ENCODE measurements at regions not wholly inside any gene's neighbourhood (a gene's known extent, or its start where the extent isn't known, plus 50 kb on each side); places are given as distances from the start of the nearest gene placed in this dataset.

DNA sequence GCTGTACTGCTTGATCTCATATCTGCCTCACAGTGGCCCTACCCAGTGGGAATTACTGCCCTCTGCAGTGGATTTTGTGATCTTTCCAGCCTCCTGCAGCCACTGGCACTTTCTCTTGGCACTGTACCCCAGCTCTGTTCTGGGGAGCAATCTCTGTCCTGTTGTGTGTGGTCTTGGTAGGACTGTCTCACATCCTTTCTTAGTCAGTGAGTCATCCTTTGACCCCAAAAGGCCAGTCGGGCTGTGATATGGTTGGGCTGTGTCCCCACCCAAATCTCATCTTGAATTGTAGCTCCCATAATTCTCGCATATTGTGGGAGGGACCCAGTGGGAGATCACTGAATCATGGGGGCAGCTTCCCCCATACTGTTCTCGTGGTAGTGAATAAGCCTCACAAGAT is 133.3 kb upstream of the TPM1 start:
- no peaks in the 10 kb centered on the region for H3K9me3 Mint-ChIP-seq
- no peak overlapping the region for H3K4me3 Mint-ChIP-seq
- H3K4me1 Mint-ChIP-seq (ENCODE audit: low read depth), result no peaks in the 10 kb centered on the region
- H3K27ac Mint-ChIP-seq, result no peak overlapping the region
- no peak for DNase-seq
- no peaks in the 10 kb centered on the region for H3K27me3 Mint-ChIP-seq
- H3K36me3 Mint-ChIP-seq (ENCODE audit: low read depth), result no peaks in the 10 kb centered on the region

DNA sequence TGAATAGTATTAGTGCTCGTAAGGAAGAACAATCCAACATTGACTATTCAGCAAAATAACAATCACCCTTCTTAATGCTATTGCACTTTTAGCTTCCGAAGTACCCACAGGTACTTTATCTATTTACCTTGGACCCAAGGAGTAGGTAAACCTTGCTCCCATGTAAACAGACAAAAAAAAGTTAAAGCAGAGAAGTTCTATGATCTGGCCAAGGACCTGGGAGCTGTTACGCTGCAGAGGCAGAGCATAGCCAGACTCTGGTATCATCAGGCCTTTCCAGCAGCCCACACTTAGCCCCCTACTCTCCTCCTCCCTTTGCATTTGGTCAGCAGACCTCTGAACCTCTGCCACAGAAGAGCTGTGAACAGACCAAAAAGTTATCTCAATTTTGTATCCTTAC is 130.3 kb upstream of the TPM1 start:
- H3K27ac Mint-ChIP-seq, result no peak overlapping the region
- DNase-seq, result no peak
- no peaks in the 10 kb centered on the region for H3K4me1 Mint-ChIP-seq (ENCODE audit: low read depth)
- H3K36me3 Mint-ChIP-seq (ENCODE audit: low read depth), result no peaks in the 10 kb centered on the region
- peaks cover 12% of the 10 kb centered on the region for H3K27me3 Mint-ChIP-seq
- no peaks in the 10 kb centered on the region for H3K9me3 Mint-ChIP-seq
- H3K4me3 Mint-ChIP-seq, result no peak overlapping the region

DNA sequence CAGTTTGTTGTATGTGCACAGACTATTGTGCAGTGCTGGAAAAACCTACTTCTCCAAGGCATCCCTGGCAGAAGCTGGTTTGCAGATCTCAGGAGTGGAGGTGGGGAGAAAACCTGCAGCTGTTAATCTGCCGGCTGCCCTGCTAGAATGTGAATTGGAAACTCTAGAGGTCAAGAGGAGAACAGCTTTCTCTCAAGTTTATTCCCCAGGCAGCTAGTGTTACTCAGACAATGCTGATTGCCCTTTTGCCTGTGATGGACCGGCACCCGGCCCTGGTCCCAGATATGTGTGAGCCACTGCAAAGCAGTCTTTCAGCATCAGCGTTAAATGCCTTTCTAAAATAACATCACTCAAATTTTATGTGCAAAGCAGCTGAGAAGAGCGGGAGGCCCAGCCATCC is 129.7 kb upstream of the TPM1 start:
- Mint-ChIP-seq H3K4me3 (no peak overlapping the region), H3K27me3 (peaks cover 12% of the 10 kb centered on the region), H3K4me1 (ENCODE audit: low read depth) (no peaks in the 10 kb centered on the region), H3K36me3 (ENCODE audit: low read depth) (no peaks in the 10 kb centered on the region), H3K9me3 (no peaks in the 10 kb centered on the region), H3K27ac (no peak overlapping the region)
- no peak for DNase-seq

DNA sequence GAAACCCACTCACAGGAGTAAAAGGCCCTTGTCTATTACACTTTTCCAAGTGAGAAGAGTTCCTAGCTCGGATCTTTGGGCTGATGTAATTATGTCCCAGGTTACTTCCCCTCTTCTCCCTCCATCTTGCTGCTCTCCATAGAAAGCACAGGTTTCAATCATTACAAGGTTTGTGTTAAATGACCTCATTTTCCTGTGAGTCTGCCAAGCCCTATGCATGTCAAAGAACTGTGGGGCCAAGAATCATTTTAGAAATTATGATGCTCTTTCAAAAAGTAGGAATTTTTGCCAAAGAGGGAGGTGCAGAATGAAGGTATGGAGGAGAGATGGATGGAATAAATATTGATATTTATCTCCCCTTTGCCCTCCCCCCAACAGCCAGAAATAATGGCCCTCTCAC is 129.3 kb upstream of the TPM1 start:
- H3K4me1 Mint-ChIP-seq (ENCODE audit: low read depth), result no peaks in the 10 kb centered on the region
- no peak for DNase-seq
- peaks cover 12% of the 10 kb centered on the region for H3K27me3 Mint-ChIP-seq
- H3K4me3 Mint-ChIP-seq, result no peak overlapping the region
- no peaks in the 10 kb centered on the region for H3K9me3 Mint-ChIP-seq
- no peak overlapping the region for H3K27ac Mint-ChIP-seq
- H3K36me3 Mint-ChIP-seq (ENCODE audit: low read depth), result no peaks in the 10 kb centered on the region

DNA sequence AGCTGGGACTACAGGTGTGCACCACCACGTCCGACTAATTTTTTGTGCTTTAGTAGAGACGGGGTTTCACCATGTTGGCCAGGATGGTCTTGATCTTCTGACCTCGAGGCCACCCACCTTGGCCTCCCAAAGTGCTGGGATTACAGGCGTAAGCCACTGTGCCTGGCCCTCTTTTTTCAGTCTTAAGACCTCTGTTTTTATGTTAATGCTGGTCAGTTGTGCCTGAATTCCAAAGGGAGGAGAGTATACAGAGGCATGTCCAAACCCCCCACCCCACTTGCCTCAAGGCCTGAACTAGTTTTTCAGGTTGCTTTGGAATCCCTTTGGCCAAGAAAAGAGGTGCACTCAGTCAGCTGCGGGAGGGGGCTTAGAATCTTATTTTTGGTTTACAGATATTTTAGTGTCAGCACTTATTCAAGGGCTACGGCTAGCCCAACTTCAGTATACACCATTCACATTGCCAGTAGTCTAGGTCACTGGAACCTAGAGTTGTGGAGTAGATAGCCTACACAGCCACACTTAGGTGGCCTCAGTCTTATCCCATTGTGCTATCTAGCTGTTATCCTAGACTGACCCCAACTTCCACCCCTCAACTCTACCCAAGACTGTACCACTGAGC is 128.0 kb upstream of the TPM1 start:
- no peak overlapping the region for H3K27ac Mint-ChIP-seq
- H3K27me3 Mint-ChIP-seq, result peaks cover 12% of the 10 kb centered on the region
- no peak overlapping the region for H3K4me3 Mint-ChIP-seq
- H3K4me1 Mint-ChIP-seq (ENCODE audit: low read depth), result no peaks in the 10 kb centered on the region
- H3K9me3 Mint-ChIP-seq, result no peaks in the 10 kb centered on the region
- no peaks in the 10 kb centered on the region for H3K36me3 Mint-ChIP-seq (ENCODE audit: low read depth)
- DNase-seq, result no peak

DNA sequence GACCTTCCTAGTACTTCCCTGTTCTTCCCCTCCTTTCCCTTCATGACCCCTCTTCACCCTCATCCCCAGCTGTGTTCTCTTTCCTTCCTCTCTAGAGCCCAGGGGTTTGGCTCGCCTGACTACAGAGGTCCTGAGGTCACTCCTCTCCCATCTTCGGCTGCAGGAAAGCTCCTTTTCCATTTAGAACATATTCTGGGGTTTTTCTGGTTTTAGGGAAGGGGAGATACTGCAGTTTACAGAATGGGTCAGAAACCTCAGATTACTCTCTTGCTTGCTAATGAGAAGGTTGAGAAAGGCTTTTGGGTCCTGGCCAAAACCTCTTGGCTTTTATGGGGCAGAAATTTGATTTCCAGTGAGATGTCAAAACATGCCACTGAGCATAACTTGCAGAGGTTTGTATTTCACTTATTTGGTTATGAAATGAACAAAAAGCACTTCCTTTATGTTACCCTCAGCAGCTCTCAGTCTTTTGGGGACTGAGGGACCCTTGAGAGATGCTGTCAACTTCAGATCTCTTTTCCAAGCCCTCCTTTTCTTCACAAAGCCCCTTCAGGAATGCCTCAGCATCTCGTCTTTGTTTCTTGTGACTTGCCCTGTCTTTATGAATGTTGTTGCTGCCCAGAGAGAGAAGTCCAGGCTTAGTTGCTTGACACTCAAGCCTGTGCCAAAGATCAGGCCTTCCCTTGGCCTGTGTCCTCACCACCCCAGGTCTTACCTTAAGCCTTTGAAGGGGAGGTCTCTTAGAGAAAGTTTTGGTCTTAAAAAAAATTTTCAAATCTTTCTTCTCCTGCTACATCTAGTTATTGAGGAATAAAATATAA is 121.7 kb upstream of the TPM1 start:
- Mint-ChIP-seq H3K27me3 (peaks cover 10% of the 10 kb centered on the region), H3K4me3 (no peak overlapping the region), H3K36me3 (ENCODE audit: low read depth) (no peaks in the 10 kb centered on the region), H3K27ac (no peak overlapping the region), H3K9me3 (no peaks in the 10 kb centered on the region), H3K4me1 (ENCODE audit: low read depth) (no peaks in the 10 kb centered on the region)
- no peak for DNase-seq

DNA sequence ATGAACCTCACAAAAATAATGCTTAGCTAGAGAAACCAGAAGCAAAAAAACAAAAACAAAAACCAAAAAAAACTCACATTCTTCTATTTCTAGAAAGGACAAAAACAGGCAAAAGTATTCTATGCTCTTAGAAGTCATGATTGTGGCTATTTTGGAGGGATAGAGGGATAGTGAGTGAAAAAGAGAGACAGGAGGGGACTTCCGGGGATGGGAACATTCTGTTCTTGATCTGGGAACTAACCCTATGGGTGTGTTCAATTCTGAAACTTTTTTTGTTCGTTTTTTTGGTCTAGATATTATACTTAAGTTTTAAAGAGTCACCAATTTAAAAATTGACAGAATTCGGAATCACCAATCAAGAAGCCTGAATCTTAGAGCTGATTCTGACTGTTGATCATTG is 120.0 kb upstream of the TPM1 start:
- Mint-ChIP-seq H3K9me3 (no peaks in the 10 kb centered on the region), H3K27me3 (peaks cover 5% of the 10 kb centered on the region), H3K4me3 (no peak overlapping the region), H3K4me1 (ENCODE audit: low read depth) (no peaks in the 10 kb centered on the region), H3K27ac (no peak overlapping the region), H3K36me3 (ENCODE audit: low read depth) (no peaks in the 10 kb centered on the region)
- DNase-seq, result no peak

DNA sequence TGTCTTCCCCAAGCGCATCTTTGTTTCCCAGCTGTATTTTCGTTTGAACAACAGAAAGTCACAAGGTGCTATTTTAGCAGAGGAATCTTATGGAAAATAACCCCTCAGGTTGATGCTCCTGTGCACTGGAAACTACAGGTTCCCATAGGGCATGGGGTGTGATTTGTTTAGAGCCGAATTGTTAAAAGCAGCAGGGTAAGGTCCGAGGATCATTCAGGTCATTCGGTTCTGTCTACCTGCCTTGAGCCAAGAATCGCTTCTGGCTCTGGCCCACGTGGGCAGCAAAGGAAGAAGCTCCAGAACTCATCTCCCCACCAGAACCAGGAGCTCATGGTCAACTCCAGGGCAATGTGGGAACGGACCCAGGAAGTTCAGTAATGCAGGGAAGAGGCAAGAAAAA is 116.7 kb upstream of the TPM1 start:
- H3K36me3 Mint-ChIP-seq (ENCODE audit: low read depth), result no peaks in the 10 kb centered on the region
- H3K27me3 Mint-ChIP-seq, result peaks cover 10% of the 10 kb centered on the region
- H3K4me3 Mint-ChIP-seq, result no peak overlapping the region
- no peak overlapping the region for H3K27ac Mint-ChIP-seq
- DNase-seq, result no peak
- H3K9me3 Mint-ChIP-seq, result no peaks in the 10 kb centered on the region
- no peaks in the 10 kb centered on the region for H3K4me1 Mint-ChIP-seq (ENCODE audit: low read depth)

DNA sequence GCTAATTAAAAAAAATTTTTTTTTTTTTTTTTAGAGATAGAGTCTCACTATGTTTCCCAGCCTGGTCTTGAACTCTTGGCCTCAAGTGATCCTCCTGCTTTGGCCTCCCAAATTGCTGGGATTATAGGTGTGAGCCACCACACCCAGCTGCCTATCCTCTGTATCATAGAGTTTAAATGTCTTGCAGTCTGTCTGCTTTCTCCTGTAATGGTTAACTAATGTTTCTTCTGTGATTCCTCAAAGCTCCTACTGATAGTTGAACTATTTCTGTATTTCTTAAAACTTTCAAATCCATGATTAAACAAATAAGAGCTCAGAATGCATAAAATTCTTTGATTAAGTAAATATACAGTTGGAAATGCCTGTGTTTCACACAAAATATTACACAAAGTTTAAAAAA is 115.4 kb upstream of the TPM1 start:
- no peak for DNase-seq
- H3K4me1 Mint-ChIP-seq (ENCODE audit: low read depth), result no peaks in the 10 kb centered on the region
- H3K27me3 Mint-ChIP-seq, result peaks cover 16% of the 10 kb centered on the region
- H3K27ac Mint-ChIP-seq, result no peak overlapping the region
- no peak overlapping the region for H3K4me3 Mint-ChIP-seq
- H3K9me3 Mint-ChIP-seq, result no peaks in the 10 kb centered on the region
- no peaks in the 10 kb centered on the region for H3K36me3 Mint-ChIP-seq (ENCODE audit: low read depth)

DNA sequence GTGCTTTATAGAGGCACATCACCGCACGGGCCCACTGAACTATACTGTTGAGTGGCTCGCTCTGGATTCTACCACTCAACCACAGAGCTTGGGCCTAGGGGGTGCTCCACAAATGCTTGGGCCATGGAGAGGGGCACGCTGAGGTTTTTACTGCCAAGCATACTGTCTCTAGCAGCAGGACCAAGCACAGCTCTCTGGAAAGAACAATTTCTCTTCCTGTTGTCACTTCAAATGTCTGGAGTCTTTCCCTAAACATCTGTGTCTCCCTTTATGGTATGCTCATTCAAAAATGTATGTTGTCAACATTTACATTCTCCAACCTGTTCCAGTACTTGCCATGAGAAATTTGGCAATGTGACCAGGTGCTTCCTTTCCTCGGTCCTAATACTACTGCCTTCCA is 114.7 kb upstream of the TPM1 start:
- Mint-ChIP-seq H3K36me3 (ENCODE audit: low read depth) (no peaks in the 10 kb centered on the region), H3K9me3 (no peaks in the 10 kb centered on the region), H3K27me3 (peaks cover 23% of the 10 kb centered on the region), H3K4me3 (no peak overlapping the region), H3K27ac (no peak overlapping the region), H3K4me1 (ENCODE audit: low read depth) (no peaks in the 10 kb centered on the region)
- DNase-seq, result no peak

DNA sequence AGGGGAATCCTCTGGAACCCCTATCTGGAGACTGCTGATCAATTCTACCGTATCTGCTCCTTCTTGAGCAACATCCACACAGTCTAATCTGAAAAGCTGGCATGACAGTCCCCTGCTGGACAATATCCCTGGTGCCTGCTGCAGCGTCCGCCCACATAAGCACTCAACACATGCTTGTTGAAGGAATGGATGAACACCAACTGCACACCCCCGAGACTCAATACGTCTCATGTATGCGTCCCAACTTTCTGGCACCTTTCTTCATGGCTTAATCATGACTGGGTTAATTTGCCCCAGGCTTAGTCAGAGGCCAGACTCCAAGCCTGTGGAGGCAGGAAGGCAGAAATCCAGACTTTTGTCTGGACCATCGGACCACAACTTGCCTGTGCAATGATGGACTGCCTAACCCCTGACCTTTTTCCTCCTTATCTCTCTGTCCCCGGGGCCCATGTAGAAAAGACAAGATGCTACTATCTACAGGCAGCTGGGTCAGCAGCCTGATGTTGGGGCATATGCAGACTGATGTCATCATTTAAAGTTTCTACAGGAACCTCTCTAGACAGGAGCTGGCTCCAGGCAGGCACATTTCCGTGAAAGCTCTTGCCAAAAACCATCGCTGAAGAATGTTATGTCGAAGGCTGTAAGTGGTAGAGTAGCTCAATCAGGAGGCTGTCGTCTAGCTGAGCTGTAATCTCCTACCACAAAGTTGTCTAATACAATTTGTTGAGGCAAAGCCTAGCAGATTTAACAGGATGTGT is 114.1 kb upstream of the TPM1 start:
- peaks cover 23% of the 10 kb centered on the region for H3K27me3 Mint-ChIP-seq
- DNase-seq, result no peak
- no peaks in the 10 kb centered on the region for H3K4me1 Mint-ChIP-seq (ENCODE audit: low read depth)
- H3K4me3 Mint-ChIP-seq, result no peak overlapping the region
- H3K27ac Mint-ChIP-seq, result no peak overlapping the region
- H3K9me3 Mint-ChIP-seq, result no peaks in the 10 kb centered on the region
- H3K36me3 Mint-ChIP-seq (ENCODE audit: low read depth), result no peaks in the 10 kb centered on the region

DNA sequence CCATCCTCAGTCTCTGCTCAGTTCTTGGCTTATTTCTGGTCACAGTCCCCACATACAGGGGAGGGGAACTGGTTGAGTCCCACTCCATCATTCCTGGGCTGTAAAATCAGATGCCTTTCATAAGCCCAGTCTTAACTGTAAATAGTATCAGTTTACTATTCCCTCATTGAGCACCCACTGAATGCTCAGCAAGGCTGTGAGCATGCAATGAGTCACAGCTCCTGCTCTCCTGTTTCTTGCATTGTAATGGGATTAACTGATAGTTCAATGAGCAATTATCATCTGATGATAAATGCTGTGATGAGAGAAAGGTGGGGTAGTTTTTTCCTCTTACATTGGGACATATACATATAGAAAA is 113.6 kb upstream of the TPM1 start:
- Mint-ChIP-seq H3K27me3 (peaks cover 21% of the 10 kb centered on the region), H3K27ac (no peak overlapping the region), H3K9me3 (no peaks in the 10 kb centered on the region), H3K36me3 (ENCODE audit: low read depth) (no peaks in the 10 kb centered on the region), H3K4me3 (no peak overlapping the region), H3K4me1 (ENCODE audit: low read depth) (no peaks in the 10 kb centered on the region)
- no peak for DNase-seq

DNA sequence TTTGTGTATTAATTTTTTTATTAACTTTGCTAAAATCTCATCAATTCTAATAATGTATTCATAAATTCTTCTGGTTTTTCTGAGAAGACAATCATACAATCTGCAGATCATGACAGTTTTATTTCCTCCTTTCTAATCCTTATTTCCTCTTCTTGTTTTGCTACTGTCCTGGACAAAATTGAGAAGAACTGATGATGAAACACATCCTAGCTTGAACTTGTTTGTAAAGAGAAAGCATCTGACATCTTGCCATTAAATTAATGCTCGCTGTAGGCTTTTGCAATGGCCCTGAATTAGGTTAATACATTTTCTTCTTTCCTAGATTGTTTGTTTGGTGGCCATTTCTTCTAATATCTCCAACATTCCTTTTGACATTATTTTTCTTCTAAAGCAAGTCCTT is 110.9 kb upstream of the TPM1 start:
- Mint-ChIP-seq H3K27me3 (peaks cover 41% of the 10 kb centered on the region), H3K27ac (no peak overlapping the region), H3K4me1 (ENCODE audit: low read depth) (no peaks in the 10 kb centered on the region), H3K4me3 (no peak overlapping the region), H3K36me3 (ENCODE audit: low read depth) (no peaks in the 10 kb centered on the region), H3K9me3 (no peaks in the 10 kb centered on the region)
- DNase-seq, result no peak

DNA sequence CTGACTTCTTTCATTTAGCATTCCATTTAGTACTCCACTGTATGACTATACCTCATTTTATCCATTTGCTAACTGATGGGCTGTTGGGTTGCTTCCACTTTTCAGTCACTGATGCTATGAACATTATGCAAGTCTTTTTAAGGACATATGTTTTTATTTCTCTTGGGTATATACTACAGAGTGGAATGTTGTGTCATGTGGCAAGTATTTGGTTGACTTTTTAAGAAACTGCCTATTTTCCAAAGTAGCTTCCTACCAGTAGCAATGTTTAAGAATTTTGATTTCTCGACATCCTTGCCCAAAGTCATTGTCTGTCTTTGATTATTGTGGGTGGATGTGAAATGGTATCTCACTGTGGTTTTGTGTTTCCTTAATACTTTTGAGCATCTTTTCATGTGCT is 110.1 kb upstream of the TPM1 start:
- no peak for DNase-seq
- Mint-ChIP-seq H3K27me3 (peaks cover 41% of the 10 kb centered on the region), H3K4me1 (ENCODE audit: low read depth) (no peaks in the 10 kb centered on the region), H3K36me3 (ENCODE audit: low read depth) (no peaks in the 10 kb centered on the region), H3K9me3 (no peaks in the 10 kb centered on the region), H3K4me3 (no peak overlapping the region), H3K27ac (no peak overlapping the region)

DNA sequence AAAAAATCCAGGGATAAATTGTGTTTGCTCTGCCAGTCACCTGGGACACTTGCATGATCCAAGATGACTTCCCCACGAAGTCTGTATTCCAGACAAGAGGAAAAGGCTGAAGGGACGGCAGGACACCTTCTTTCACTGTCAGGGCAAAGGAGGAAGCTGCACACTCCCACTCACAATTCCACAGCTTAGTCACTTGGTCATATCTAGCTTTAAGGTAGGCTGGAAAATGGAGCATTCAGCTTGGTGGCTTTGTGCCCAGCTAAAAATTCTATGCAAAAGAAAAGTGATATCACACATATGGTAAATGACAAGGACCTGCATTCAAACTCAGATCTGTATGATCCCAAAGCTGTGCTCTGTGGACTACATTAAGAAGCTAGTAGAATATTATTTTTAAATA is 109.2 kb upstream of the TPM1 start:
- Mint-ChIP-seq H3K27me3 (peaks cover 48% of the 10 kb centered on the region), H3K9me3 (no peaks in the 10 kb centered on the region), H3K27ac (no peak overlapping the region), H3K4me1 (ENCODE audit: low read depth) (no peaks in the 10 kb centered on the region), H3K36me3 (ENCODE audit: low read depth) (no peaks in the 10 kb centered on the region), H3K4me3 (no peak overlapping the region)
- DNase-seq, result no peak

Measured in activated T-cell treated with anti-CD3 and anti-CD28 coated beads, Interleukin-2, amount 50 U/mL, for 24 hours (primary cell).